T-helper 22 cell (primary cell): ENCODE measurements at regions not wholly inside any gene's neighbourhood (a gene's known extent, or its start where the extent isn't known, plus 50 kb on each side); places are given as distances from the start of the nearest gene placed in this dataset.
"Not testable (repeated sequence)": the region's sequence is repeated elsewhere in the genome, so short reads cannot be mapped to it uniquely, and the experiment has no call there.

Source experiments
- DNase-seq: peaks from one replicate; pipeline ENCODE4 v3.0.0-alpha.2; 2020; ENCODE audit warnings: low read depth

DNA sequence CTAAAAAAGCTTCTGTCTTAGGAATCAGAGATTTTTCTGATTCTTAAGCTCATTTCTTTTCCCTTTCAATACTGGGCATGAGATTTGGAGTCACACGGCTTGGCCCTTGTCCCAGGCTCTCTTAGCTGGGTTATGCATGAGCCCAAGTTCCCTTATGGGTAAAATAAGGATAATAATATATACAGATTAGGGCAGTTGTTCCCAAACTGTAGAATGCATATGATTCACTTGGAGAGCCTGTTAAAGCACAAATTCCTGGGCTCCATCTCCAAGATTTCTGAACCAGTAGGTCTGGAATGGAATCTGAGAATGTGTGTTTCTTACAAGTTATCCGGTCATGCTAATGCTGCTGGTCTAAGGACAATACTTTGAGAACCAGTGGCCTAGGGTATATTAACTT lies 154.0 kb downstream of the REEP3 start:
- no peak for DNase-seq

GRCh38 chr10:63677001-63677400 lies 155.8 kb downstream of the REEP3 start:
- DNase-seq, result no peak

DNA sequence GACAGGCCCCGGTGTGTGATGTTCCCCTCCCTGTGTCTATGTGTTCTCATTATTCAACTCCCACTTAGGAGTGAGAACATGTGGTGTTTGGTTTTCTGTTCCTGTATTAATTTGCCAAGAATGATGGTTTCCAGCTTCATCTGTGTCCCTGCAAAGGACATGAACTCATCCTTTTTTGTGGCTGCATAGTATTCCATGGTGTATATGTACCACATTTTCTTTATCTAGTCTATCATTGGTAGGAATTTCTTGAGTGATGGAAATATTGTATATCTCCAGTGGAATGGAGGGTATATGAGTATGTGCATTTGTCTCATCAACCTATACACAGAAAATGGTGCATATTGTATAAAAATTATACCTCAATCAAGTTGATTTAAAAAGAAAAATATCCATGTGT lies 159.3 kb downstream of the REEP3 start:
- not testable (repeated sequence) for DNase-seq

DNA sequence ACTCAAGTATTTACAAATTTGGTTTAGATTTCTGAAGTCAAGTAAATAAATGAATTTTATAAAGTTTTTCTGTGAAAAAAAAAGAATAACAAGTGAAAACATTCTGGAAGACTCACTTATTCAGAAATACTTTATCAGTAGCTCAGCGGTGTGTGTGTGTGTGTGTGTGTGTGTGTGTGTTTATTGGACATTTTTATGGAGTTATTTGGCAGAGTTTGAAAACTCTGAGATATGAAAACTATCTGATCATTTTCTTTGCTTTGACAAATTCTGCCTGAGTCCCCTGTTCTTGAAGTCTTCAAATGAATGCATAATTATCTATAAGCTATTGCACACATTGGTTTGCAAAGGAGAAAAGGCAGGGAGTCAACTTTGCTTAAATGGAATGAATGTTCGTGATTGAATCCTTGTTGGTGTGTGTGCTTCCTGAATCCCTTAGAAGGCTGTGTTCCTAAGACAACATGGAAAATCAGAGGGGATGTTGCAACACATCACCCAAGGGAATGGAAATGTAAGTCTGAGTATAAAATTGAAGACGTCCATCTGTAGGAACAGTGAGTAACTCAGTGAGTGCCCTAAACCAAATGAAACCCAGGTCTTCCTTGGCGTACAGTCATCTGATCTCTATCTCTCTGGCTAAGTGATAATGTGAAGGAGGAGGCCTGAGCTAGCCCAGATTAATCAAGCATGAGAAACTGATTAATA lies 160.9 kb downstream of the REEP3 start:
- no peak for DNase-seq

DNA sequence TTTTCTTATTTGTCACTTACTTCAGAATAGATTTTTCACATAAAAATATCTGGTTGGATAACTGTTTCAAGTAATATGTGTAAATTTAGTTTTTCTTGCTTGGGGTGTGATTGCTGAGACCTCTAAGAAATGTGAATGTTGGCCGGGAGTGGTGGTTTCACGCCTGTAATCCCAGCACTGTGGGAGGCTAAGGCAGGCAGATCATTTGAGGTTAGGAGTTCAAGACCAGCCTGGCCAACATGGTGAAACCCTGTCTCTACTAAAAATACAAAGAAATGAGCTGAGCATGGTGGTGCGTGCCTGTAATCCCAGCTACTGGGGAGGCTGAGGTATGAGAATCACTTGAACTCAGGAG lies 161.5 kb downstream of the REEP3 start:
- DNase-seq, result not testable (repeated sequence)

DNA sequence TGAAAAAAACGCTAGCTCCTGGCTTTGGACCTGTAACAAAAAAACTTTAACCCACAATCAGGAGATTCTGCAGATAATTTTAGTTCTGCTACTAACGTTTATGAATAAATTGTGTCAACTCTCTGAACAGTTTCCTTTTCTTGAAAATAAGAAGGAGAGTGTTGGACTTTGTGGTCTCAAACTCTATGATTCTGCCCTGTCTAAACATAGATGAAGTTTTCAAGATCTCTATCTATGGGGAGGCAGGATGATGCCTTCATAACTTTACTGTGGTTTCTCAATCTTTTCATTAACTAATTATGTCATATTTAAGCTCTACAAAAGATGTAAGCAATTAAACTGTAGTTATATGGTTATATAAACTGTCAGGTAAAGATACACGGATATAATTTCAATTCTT lies 162.0 kb downstream of the REEP3 start:
- no peak for DNase-seq

DNA sequence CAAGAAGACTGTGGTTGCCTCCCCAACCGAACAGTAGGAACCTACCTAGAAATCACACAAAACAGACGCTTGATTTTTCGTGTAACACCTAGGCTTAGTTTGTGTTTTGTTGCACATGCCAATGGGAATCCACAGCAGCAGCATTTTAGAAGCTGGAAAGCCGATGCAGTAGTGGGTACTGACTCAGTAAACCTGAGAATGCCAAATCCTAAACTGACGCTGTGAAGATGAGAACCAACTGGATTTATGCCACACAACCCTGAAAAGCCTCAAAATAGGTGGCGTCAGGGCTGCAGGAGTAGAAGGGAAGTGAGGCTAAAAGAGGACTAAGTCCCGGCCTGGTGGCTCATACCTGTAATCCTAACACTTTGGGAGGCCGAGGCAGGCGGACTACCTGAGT lies 162.5 kb downstream of the REEP3 start:
- no peak for DNase-seq

- DNase-seq, result no peak
These were observed 163.2 kb downstream of the REEP3 start for GRCh38 chr10:63684257-63684936.

DNA sequence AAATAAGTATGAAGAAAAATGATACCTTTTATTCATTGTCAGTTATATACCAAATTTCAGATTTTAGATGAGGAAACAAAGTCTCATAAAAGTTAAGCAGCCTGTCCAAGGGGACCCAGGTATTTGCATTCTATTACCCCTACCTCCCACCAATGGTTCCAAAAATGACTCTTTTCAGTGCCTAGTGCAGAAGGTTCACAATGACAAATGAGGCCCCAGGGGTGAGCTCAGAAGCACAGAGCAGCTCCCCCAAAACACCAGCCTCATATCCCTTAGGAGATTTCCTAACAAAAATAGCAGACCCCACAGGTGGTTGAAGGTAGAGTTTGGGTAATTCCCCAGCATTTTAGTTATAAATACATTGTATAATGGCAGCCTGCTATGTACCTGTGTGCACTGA lies 168.6 kb downstream of the REEP3 start:
- DNase-seq, result no peak

- DNase-seq, result no peak
These were observed 171.2 kb downstream of the REEP3 start for GRCh38 chr10:63692220-63692896.

- not testable (repeated sequence) for DNase-seq
These were observed 171.8 kb downstream of the REEP3 start for GRCh38 chr10:63693021-63693420.

DNA sequence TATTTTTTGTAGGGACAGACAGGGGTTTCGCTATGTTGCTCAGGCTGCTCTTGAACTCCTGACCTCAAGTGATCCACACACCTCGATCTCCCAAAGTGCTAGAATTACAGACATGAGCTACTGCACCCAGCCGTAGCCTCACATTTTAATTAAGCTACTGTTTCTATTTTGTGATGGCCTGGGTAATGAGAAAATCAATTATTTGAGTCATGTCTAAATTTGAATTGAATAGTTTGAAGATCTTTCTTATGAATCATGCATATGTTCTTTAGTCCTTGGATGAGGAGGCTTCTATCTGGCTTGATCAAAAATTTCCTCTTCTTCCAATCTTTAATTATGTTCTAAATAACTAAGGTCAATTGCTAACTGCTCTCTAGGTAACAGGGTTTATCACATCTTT lies 175.0 kb downstream of the REEP3 start:
- no peak for DNase-seq

DNA sequence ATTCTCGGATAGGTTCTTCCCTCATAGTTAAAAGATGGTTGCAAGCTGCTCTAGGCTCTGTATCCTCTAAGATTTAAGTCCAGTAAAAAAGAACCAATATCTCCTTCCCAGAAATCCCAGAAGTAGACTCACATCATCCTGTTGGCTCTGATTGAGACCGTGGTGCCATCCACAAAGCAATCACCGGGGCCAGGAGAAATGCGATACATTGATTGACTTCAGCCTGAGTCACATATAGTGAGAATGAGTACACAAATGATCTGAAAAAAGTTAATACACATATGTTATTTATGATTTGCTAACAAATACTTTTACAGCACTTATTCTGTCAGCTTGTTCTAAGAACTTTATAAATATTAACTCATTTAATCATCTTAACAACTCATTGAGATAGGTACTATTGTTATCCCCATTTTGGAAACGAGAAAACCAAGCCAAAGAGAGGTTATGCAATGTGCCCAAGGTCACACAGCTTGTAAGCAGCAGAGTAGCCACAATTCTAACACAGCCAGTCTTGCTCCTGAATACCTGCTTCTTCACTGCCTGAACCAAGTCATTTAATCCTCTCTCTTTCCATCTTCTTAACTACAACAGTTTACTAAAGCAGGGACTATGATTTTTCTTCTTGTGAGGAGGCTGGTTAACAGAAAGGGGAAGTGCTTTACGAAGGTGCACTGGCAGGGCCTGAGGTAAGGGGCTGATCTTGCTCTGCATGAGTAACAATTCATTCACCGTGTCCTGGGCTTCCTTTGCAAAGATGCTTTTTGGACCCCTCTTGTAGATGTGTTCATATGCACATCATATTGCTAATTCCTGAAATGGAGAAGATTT lies 177.0 kb downstream of the REEP3 start:
- no peak for DNase-seq

- DNase-seq, result no peak
These were observed 177.6 kb downstream of the REEP3 start for GRCh38 chr10:63698787-63699150.

DNA sequence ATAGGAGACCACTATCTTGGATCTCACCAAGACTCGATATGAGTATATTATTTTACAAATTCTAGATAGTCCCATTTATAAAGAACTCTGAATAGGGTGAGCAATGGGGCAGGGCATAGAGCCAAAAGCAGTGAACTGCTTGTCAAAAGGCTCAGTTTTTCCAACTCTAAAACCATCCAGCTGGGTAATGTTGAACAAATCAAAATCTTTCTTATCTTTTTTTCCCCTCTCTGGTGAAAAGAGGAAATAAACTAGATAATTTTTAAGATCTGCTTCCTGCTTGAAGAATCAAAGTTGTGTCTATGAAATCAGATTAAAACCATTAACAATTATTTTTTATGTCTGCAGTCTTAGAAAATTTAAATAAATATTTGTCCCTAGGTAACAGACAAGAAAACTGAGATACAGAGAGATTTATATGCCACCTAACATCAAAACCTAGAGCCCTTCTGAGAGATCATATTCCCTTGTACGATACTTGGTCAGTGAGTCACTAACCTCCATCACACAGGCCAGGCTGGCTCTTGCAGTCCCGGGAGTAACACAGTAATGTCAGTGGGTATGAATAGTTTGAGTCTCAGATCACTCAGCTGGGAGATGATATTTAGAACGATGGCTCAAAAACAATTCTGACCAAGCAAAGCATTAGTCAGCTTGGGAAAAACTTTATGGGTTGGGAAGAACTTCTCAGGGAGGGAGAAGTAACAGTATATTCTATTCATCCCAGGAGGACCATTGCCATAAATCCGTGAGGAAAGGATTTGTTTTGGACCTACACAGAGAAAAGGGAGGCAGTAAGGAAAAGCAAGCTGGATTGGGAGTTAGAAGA lies 178.8 kb downstream of the REEP3 start:
- DNase-seq, result no peak

DNA sequence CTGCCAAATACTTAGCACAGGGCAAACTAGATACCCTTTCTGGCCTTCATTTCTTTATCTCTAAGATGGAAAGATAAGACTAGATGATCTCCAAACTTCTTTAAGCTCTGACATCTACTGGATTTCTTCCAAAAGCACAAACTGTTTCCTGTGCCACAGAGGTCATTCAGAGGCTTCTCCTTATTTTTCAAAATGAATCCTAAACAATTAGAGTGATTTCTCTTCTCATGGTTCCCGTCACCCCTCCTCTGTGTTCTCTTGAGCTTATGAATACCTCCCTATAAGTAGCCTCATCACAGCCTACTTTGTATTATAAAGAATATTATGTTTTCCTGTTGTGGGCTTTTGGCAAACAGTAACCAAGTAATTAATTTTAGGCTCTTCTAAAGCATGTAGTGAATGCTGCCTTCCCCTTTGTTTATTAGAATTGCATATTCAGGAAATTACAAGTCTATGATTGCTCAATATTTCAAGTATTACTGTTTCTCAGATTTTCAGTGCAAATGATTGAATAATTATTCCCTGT lies 179.5 kb downstream of the REEP3 start:
- no peak for DNase-seq

DNA sequence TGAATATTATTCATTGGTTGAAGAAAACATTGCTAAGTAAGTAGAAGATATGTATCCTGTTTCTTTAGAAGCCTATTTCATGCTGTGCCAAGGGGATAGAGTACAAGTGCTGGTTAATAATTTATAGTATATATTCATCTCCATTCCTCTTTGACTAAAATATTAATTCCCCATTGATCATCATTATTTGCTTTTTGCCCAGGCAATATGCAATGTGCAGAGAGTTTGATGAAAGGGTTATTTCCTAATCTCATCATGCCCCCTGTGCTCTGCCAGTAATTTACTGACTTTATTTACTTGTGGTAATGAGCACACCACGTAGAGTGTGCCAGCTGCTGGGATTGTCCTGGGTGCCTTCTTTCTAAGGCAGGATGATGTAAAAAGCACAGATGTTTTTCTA lies 180.9 kb downstream of the REEP3 start:
- DNase-seq, result no peak

- DNase-seq, result no peak
These were observed 182.0 kb downstream of the REEP3 start for GRCh38 chr10:63703113-63703670.

GRCh38 chr10:63703740-63704345 lies 182.6 kb downstream of the REEP3 start:
- no peak for DNase-seq

- DNase-seq, result no peak
These were observed 186.2 kb downstream of the REEP3 start for GRCh38 chr10:63707254-63707910.
